Liver (tissue), 3 donors: ENCODE measurements at regions not wholly inside any gene's neighbourhood (a gene's known extent, or its start where the extent isn't known, plus 50 kb on each side); places are given as distances from the start of the nearest gene placed in this dataset.

Experiments
- EGR1 ChIP-seq, 2 donors: IDR thresholded peaks; 2 replicates each; pipeline ENCODE4 v1.6.1; 2016 to 2018; ENCODE audit warnings: antibody characterized with exemption in 2 of 2, low read depth in 2 of 2
- FOXA1 ChIP-seq: IDR thresholded peaks from 2 replicates; pipeline ENCODE4 v1.6.1; 2016; ENCODE audit warnings: antibody characterized with exemption
- GABPA ChIP-seq, 2 donors: IDR thresholded peaks in 1 of 2; conservative IDR thresholded peaks in 1 of 2; 2 replicates each; pipeline ENCODE4 v1.6.1; 2016; ENCODE audit warnings: antibody characterized with exemption in 2 of 2, mild to moderate bottlenecking in 1 of 2, moderate library complexity in 1 of 2
- HNF4G ChIP-seq: IDR thresholded peaks from 2 replicates; pipeline ENCODE4 v1.6.1; 2016; ENCODE audit warnings: antibody characterized with exemption
- NR2F2 ChIP-seq: IDR thresholded peaks from 2 replicates; pipeline ENCODE4 v1.6.1; 2016; ENCODE audit warnings: antibody characterized with exemption
- RAD21 ChIP-seq, 2 donors: IDR thresholded peaks; 2 replicates each; pipeline ENCODE4 v1.6.1; 2016; ENCODE audit warnings: antibody characterized with exemption in 2 of 2, mild to moderate bottlenecking in 2 of 2
- SP1 ChIP-seq: IDR thresholded peaks from 2 replicates; pipeline ENCODE4 v1.6.1; 2018; ENCODE audit warnings: antibody characterized with exemption, mild to moderate bottlenecking
- TAF1 ChIP-seq: conservative IDR thresholded peaks from 2 replicates; pipeline ENCODE4 v1.6.1; 2016; ENCODE audit warnings: antibody characterized with exemption, mild to moderate bottlenecking
- YY1 ChIP-seq: IDR thresholded peaks from 2 replicates; pipeline ENCODE4 v1.6.1; 2016; ENCODE audit warnings: antibody characterized with exemption, mild to moderate bottlenecking
- TF ChIP-seq, protein P1 (sequence below): fragments of 150-350 bp; IDR thresholded peaks from 2 replicates; pipeline ENCODE4 v1.5.1; 2017; ENCODE audit warnings: improper control_type of control experiment, low read depth, low read length; ENCODE audit not compliant: missing input control
- TF ChIP-seq, protein P2 (sequence below): IDR thresholded peaks from 2 replicates; pipeline ENCODE4 v1.6.1; 2016; ENCODE audit warnings: antibody characterized with exemption
- TF ChIP-seq, protein P3 (sequence below): IDR thresholded peaks from 2 replicates; pipeline ENCODE4 v1.6.1; 2016; ENCODE audit warnings: antibody characterized with exemption
- TF ChIP-seq, protein P4 (sequence below): IDR thresholded peaks from 2 replicates; pipeline ENCODE4 v1.6.1; 2016; ENCODE audit warnings: antibody characterized with exemption, mild to moderate bottlenecking
- TF ChIP-seq, protein P5 (sequence below): IDR thresholded peaks from 2 replicates; pipeline ENCODE4 v1.6.1; 2016; ENCODE audit warnings: antibody characterized with exemption
- donor health status: healthy.
- donor health status: healthy.

DNA sequence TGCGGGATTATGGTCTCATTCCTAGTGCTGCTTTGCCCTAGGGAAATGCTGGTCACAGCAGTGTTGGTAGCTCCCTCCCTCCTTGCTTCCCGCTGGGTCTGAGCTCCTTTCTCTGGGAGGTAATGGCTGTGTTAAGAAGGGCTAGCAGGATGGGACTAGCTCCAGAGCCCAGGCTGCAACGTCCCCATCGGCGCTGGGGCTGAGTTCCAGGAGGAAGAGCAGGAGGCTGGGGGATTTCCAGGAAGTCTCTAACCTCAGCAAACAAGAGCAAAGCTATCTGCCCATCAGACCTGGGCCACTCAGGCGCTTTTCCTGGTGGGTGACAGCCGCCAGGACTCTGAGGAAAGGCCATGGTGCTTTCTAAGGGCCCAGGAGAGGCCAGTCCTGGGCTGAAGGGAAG is 174.2 kb downstream of the DLL1 start:
- TF ChIP-seq, protein P1, sequence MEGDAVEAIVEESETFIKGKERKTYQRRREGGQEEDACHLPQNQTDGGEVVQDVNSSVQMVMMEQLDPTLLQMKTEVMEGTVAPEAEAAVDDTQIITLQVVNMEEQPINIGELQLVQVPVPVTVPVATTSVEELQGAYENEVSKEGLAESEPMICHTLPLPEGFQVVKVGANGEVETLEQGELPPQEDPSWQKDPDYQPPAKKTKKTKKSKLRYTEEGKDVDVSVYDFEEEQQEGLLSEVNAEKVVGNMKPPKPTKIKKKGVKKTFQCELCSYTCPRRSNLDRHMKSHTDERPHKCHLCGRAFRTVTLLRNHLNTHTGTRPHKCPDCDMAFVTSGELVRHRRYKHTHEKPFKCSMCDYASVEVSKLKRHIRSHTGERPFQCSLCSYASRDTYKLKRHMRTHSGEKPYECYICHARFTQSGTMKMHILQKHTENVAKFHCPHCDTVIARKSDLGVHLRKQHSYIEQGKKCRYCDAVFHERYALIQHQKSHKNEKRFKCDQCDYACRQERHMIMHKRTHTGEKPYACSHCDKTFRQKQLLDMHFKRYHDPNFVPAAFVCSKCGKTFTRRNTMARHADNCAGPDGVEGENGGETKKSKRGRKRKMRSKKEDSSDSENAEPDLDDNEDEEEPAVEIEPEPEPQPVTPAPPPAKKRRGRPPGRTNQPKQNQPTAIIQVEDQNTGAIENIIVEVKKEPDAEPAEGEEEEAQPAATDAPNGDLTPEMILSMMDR = no peak
- TF ChIP-seq TAF1 = no peak
- TF ChIP-seq, protein P2, sequence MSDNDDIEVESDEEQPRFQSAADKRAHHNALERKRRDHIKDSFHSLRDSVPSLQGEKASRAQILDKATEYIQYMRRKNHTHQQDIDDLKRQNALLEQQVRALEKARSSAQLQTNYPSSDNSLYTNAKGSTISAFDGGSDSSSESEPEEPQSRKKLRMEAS = no peak
- no peak for TF ChIP-seq HNF4G
- TF ChIP-seq, protein P3, sequence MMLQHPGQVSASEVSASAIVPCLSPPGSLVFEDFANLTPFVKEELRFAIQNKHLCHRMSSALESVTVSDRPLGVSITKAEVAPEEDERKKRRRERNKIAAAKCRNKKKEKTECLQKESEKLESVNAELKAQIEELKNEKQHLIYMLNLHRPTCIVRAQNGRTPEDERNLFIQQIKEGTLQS = no peak
- TF ChIP-seq RAD21 (IDR thresholded peaks at IDR 0.05) = no peak
- TF ChIP-seq YY1 = no peak
- TF ChIP-seq, protein P4, sequence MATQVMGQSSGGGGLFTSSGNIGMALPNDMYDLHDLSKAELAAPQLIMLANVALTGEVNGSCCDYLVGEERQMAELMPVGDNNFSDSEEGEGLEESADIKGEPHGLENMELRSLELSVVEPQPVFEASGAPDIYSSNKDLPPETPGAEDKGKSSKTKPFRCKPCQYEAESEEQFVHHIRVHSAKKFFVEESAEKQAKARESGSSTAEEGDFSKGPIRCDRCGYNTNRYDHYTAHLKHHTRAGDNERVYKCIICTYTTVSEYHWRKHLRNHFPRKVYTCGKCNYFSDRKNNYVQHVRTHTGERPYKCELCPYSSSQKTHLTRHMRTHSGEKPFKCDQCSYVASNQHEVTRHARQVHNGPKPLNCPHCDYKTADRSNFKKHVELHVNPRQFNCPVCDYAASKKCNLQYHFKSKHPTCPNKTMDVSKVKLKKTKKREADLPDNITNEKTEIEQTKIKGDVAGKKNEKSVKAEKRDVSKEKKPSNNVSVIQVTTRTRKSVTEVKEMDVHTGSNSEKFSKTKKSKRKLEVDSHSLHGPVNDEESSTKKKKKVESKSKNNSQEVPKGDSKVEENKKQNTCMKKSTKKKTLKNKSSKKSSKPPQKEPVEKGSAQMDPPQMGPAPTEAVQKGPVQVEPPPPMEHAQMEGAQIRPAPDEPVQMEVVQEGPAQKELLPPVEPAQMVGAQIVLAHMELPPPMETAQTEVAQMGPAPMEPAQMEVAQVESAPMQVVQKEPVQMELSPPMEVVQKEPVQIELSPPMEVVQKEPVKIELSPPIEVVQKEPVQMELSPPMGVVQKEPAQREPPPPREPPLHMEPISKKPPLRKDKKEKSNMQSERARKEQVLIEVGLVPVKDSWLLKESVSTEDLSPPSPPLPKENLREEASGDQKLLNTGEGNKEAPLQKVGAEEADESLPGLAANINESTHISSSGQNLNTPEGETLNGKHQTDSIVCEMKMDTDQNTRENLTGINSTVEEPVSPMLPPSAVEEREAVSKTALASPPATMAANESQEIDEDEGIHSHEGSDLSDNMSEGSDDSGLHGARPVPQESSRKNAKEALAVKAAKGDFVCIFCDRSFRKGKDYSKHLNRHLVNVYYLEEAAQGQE = no peak
- TF ChIP-seq NR2F2 = no peak
- TF ChIP-seq GABPA (IDR thresholded peaks at IDR 0.05 in 1 of 2, conservative IDR thresholded peaks at IDR 0.05 in 1 of 2) = no peak
- TF ChIP-seq EGR1 (IDR thresholded peaks at IDR 0.05; ENCODE audit: low read depth in 2 of 2) = no peak
- no peak for TF ChIP-seq SP1
- TF ChIP-seq FOXA1 = no peak
- TF ChIP-seq, protein P5, sequence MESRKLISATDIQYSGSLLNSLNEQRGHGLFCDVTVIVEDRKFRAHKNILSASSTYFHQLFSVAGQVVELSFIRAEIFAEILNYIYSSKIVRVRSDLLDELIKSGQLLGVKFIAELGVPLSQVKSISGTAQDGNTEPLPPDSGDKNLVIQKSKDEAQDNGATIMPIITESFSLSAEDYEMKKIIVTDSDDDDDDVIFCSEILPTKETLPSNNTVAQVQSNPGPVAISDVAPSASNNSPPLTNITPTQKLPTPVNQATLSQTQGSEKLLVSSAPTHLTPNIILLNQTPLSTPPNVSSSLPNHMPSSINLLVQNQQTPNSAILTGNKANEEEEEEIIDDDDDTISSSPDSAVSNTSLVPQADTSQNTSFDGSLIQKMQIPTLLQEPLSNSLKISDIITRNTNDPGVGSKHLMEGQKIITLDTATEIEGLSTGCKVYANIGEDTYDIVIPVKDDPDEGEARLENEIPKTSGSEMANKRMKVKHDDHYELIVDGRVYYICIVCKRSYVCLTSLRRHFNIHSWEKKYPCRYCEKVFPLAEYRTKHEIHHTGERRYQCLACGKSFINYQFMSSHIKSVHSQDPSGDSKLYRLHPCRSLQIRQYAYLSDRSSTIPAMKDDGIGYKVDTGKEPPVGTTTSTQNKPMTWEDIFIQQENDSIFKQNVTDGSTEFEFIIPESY = no peak
